Right lung (tissue), 2 donors: ENCODE measurements at regions not wholly inside any gene's neighbourhood (a gene's known extent, or its start where the extent isn't known, plus 50 kb on each side); places are given as distances from the start of the nearest gene placed in this dataset.
A peak's percentile ranks its signal among the peaks of the same experiment; 100 is the strongest.

ENCODE experiments used
- DNase-seq, 2 donors: peaks; one replicate each; pipeline ENCODE4 v3.0.0-alpha.2; 2013

DNA sequence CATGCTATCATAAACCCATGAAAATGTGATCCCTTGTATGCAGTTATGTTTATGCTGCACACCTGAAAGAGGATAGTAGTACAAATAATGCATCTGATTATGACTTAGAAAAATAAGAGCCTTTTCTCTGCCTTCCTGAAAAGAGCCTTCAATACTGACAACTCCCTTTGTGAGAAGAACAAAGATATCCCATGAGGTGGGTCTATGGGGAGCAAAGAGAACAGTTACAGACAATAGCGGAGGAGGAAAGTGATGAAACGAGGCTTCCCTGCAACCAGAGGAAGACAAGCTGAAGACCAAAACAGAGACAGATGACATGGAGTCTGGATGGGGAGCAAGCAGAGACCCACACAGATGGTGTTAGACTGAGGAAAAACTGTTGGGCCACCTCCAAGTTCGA lies 598.3 kb upstream of the PLXNA2 start:
- DNase-seq = no peak

DNA sequence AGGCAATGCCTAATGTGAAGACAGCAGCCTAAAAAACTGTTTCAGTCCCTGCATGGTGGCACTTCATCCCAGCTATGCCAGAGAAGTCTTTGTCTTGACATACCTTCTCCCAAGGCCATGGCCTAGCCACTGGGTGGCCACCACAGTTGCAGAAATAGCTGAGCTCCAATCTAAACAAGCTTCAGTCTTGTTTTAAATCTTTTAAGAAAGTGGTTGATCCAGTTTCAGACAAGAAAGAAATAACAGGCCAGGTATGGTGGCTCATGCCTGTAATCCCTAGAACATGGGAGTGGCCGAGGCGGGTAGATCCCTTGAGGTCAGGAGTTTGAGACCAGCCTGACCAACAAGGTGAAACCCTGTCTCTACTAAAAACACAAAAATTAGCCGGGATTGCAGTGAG lies 600.0 kb upstream of the PLXNA2 start:
- DNase-seq = no peak

DNA sequence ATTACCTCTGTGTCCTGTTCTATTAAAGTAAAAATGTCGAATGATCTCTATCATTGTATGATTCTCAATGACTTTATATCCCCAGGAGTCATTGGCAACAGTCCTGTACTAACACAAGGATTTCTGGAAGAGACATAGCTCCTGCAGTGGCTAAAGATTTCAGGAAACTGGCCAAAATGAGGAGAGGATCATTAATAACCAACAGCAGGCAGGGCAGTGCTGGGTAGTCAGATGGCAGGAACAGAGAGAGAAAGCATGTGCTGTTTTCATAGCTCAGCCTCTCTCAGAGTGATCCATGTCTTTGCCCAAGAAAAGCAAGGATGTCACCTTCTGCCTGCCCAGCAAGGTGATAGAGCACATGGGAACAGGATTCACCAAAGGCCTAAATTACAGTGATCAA lies 604.7 kb upstream of the PLXNA2 start:
- no peak for DNase-seq

DNA sequence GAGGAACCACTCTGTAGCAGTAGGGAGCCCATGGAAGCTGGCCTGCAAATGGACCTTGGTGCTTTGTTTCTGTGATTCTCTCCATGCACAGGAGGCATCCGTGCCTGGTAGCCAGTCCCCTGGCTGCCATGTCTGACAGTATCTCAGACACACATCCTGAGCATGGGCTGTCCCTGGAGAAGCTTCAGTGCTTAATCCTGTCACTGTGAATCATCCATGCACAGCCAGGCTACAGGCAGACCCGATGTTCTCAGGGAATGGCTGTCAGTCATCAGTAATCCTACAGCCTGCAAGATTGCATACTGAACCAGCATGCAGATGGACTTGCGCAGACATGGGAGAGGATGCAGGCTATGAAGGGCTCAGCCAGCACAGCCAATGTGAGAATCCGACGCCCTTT lies 606.3 kb upstream of the PLXNA2 start:
- DNase-seq = no peak

GRCh38 chr1:208851366-208851765 lies 607.2 kb upstream of the PLXNA2 start:
- DNase-seq = no peak

DNA sequence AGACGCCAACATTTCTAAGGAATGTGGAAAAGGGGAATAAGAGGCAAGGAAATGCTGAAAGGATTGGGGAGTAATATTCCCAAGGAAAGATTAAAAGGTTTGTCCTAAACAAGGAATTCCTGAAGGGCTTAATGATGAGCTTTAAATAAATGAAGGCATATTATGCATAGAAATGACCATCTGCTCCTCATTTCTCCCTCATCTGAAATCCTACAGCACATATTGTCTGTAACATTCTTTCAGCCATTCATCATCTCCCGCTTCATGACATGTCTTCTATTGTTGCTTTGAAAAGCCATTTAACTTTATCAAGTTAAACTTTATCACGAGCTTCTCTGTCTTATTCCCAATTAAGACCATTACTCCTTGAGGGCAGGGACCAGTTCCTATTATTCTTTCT lies 608.7 kb upstream of the PLXNA2 start:
- no peak for DNase-seq

GRCh38 chr1:208855403-208855802 lies 611.2 kb upstream of the PLXNA2 start:
- no peak for DNase-seq

DNA sequence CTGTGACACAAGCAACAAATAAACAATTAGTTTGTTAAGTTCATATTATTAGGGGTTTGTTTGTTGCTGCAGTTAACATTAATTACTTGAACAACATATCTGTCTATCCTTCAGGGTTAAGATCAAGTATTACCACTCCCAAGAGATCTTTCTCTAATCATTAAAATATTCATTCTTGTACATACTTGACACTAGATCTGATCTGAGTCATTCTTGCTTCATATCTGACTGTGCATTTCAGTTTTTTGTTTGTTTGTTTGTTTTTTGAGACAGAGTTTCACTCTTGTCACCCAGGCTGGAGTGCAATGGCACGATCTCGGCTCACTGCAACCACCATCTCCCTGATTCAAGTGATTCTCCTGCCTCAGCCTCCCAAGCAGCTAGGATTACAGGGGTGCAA lies 613.3 kb upstream of the PLXNA2 start:
- no peak for DNase-seq

DNA sequence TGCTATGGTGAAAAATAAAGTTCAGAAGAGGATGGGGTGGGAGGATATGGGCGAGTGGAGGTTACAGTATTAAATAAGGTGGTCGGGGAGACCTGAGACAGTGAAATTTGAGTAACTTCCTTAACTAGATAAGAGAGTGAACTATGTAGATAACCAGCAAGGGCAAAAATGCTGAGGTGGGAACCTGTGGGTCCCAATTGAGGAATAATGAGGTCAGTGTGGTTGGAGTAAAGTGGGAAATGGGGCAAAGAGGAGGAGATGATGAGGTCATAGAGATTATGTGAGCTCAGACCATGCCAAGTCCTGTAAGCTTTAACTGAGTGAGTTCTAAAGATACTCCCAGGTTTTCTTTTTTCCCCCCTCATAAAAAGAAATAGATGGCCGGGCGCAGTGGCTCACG lies 614.6 kb upstream of the PLXNA2 start:
- no peak for DNase-seq

DNA sequence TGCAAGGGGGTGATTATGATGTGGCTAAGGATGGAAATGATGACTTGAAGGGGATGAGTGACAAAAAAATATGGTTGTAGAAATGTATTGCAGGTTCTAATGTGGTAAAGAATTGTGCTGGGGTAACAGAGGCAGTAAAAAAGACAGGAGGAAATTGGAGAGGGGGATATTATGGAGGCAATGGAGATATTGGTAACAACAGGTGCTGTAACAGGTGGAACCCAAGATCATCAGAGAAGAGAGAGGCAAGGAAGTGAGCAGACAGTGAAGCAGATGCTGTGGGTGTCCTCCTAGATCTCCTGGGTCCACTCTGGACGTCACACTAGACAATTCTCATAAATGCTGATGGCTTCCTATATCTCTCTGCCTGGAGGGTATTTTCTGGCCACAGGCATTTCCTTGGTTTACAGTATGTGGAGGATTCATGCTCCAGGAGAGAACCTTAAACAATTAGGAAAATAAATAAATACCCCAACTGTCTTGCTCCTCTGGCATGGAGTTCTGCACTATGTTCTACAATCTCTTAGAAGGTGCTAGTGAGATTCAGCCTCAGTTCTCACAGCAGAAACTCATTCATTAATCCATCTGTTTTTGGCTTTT lies 620.3 kb upstream of the PLXNA2 start:
- no peak for DNase-seq

DNA sequence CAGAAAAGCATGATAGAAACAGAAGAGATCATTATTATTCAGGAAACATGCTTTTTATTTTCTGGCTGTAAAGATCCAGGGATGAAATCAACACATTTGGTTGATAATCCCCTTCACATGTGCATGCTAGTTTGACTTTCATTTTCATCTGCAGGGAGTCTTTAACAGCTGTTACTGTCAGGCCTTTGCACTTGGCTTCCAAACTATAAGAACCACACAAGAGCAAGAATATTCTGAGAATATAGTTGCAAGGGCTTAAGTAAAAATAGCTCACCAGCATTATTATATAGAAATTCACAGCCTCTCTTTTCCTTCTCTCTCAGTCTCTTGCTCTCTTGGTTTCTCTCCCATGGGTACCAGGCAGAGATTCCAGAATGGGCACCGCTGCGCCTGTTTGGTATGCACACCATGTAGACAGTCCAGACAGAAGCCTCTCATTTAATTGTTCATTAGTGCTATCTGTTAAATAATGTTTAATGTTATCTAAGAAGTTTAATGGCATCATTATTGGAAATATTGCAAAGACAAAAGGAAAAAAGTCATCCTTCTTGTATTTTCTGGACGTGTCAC lies 622.3 kb upstream of the PLXNA2 start:
- DNase-seq = no peak

DNA sequence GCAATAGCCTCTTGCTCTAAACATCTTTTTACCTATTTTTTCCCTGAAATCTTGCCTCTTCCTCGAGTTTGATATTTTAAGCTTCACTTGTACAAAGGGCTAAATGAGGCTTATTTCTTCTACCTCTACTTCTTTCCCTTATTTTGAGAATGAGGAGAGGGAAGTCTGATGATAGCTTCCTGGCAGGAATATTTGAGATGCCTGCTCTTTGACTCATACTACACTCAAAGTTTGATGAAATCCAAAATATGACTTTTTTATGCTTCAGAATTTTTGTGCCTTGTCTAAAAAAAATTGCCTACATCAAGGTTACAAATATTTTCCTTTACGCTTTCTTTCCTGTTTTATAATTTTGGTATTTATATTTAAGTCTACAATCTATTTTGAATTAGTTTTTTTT lies 624.4 kb upstream of the PLXNA2 start:
- no peak for DNase-seq

GRCh38 chr1:208874915-208875314 lies 630.7 kb upstream of the PLXNA2 start:
- DNase-seq = no peak

- no peak for DNase-seq
These were observed 634.8 kb upstream of the PLXNA2 start for GRCh38 chr1:208879022-208879421.

DNA sequence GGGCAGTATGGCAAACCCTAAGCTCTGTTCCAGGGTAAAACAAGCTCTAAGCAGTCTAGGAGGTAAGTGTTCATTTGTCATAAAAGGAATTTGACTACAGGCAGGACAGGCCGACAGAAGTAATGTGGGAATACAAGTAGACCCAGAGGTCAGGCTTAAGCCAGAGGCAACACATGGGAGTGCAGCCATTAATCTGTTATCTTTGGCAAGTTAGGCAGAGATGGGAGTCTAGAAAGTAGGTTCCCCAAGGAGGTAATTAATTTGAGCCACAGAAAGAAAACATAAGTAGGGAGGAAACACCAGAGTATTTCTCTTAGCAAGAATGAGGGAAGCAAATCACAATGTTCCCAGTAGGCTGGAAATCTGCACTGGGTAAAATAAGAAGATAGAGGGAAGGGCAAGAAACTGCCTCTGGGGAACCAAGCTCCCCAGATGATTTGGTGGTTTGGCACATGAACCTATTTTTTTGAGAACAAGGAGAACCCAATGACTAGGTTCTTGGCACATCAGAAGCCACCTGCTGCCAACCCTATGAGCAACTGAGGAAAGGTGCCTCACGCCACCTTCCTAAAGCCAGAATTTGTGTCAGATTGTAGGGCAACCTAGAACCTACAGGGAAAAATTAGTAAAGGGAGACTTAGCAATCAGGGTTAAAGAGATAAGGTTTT lies 636.4 kb upstream of the PLXNA2 start:
- DNase-seq = no peak

GRCh38 chr1:208885060-208885459 lies 640.9 kb upstream of the PLXNA2 start:
- DNase-seq = peak; percentile 2 to 5

DNA sequence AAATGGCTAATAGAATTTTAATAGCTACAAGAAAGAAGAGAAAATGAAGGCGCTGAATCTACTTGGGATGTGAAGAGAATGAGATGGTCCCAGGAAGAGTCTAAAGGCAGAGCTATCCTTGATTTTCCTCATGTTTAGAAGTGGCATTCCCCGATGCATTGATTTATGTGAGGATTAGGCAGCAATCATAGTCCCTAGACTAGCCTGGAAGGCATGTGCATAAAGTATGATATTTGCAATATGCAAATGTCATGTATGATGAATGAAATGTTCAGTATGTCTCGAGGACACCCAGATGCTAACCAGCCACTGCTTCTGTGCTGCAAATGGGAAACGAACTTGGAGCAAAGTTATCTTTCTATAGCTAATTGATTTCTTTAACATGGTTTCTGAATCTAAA lies 641.5 kb upstream of the PLXNA2 start:
- no peak for DNase-seq

GRCh38 chr1:208888376-208888775 lies 644.2 kb upstream of the PLXNA2 start:
- no peak for DNase-seq

- no peak for DNase-seq
These were observed 648.0 kb upstream of the PLXNA2 start for GRCh38 chr1:208892147-208892546.

DNA sequence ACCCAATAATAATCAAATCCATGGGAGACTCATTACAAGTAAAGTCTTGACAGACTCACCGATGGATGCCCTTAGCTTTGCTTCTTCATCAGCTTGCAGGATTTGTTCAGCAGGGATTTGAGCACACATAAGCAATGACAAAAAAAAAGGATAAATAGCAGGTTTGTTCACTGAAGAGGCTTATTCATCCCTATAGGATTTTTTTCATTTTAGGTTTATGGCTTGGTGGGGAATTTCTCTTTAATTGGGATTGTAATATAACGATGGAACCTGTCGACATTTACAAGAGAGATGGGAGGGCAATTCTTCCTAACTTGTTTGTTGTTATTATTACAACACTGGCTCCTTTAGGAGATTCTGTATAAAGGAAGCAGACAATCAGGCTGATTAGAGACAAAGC lies 649.1 kb upstream of the PLXNA2 start:
- no peak for DNase-seq

DNA sequence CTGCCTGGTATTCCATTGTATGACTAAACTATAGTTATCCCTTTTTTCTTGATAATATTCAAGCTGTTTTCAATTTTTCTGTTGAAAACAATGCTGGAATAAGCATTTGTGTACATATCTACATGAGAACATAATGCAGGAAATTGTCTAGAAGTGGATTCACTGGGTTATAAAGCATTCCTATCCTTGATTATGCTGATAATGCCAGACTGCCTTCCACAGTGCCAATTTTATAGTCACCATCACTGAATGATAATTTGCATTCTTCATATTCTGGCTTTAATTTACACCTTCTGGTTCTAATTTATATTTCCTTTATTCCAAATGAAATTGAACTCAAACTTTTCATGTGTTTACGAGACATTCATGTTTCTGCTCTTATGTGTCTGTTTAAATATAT lies 651.0 kb upstream of the PLXNA2 start:
- no peak for DNase-seq

DNA sequence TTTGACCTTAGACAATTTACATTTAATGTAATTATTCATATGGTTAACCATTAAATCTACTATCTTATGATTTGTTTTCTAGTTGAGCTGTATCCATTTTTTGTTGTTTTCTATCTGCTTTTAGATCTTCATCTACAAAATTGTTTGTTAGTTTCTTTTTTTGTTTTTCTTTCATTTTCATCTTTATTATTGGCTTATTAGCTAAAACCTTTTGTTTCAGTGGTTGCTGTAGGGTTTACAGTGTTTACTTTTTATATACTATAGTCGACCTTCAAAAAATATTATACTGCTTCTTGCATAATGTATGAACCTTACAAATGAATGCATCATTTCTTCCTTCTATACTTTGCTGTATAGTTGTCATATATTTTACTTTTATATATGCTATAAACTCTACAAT lies 651.6 kb upstream of the PLXNA2 start:
- DNase-seq = no peak

- DNase-seq = no peak
These were observed 652.6 kb upstream of the PLXNA2 start for GRCh38 chr1:208896768-208897167.

DNA sequence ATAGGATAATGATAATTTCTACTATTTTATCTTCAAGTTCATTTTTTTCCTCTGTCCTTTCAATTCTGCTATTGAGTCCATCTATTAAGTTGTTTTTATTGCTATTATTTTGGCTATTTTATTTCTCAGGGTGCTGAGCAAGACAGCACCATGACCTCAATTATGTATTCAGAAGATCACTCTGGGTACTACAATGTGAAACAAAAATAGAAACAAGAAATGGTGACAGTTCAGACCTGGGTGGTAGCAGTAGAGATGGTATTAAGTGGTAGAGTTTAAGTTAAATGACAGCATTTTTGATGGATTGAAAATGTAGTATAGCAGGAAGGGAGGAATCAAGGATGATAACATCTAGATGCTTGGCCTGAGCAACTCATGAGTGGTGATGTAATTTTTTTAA lies 655.3 kb upstream of the PLXNA2 start:
- DNase-seq = no peak
